Neural progenitor cell (in vitro differentiated cells): ENCODE measurements at regions not wholly inside any gene's neighbourhood (a gene's known extent, or its start where the extent isn't known, plus 50 kb on each side); places are given as distances from the start of the nearest gene placed in this dataset.

Experiments
- EZH2phosphoT487 ChIP-seq: fragments of 200-600 bp; sonication (generic); IDR thresholded peaks from 2 replicates; pipeline ENCODE4 v1.6.1; 2017; ENCODE audit warnings: antibody characterized with exemption
- TF ChIP-seq, protein P1 (sequence below): fragments of 200-600 bp; sonication (generic); IDR thresholded peaks from 2 replicates; pipeline ENCODE4 v1.5.1; 2017; ENCODE audit warnings: antibody characterized with exemption, mild to moderate bottlenecking

GRCh38 chr4:55023030-55023429, 102.4 kb downstream of the KDR start:
- TF ChIP-seq, protein P1, sequence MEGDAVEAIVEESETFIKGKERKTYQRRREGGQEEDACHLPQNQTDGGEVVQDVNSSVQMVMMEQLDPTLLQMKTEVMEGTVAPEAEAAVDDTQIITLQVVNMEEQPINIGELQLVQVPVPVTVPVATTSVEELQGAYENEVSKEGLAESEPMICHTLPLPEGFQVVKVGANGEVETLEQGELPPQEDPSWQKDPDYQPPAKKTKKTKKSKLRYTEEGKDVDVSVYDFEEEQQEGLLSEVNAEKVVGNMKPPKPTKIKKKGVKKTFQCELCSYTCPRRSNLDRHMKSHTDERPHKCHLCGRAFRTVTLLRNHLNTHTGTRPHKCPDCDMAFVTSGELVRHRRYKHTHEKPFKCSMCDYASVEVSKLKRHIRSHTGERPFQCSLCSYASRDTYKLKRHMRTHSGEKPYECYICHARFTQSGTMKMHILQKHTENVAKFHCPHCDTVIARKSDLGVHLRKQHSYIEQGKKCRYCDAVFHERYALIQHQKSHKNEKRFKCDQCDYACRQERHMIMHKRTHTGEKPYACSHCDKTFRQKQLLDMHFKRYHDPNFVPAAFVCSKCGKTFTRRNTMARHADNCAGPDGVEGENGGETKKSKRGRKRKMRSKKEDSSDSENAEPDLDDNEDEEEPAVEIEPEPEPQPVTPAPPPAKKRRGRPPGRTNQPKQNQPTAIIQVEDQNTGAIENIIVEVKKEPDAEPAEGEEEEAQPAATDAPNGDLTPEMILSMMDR = no peak
- no peak for TF ChIP-seq EZH2phosphoT487
